SK-N-MC (cell line): ENCODE measurements at regions not wholly inside any gene's neighbourhood (a gene's known extent, or its start where the extent isn't known, plus 50 kb on each side); places are given as distances from the start of the nearest gene placed in this dataset.

Source experiments
- FOXP2 ChIP-seq: optimal IDR thresholded peaks from 2 replicates; pipeline ENCODE3; 2011; ENCODE audit warnings: mild to moderate bottlenecking, moderate library complexity; ENCODE audit not compliant: insufficient read depth; ENCODE audit errors: extremely low read length, control extremely low read depth
- POLR2AphosphoS5 ChIP-seq: IDR thresholded peaks from 2 replicates; pipeline ENCODE4 v1.6.1; 2012; ENCODE audit warnings: mild to moderate bottlenecking, low read depth, low read length, borderline replicate concordance

GRCh38 chr21:35427320-35428000, 378.4 kb upstream of the RUNX1 start:
- TF ChIP-seq FOXP2 (no peak), POLR2AphosphoS5 (no peak)
